Kidney (tissue), 13 donors: ENCODE measurements at regions not wholly inside any gene's neighbourhood (a gene's known extent, or its start where the extent isn't known, plus 50 kb on each side); places are given as distances from the start of the nearest gene placed in this dataset.
"Not testable (repeated sequence)": the region's sequence is repeated elsewhere in the genome, so short reads cannot be mapped to it uniquely, and the experiment has no call there.

ENCODE experiments used
- DNase-seq, 5 donors: peaks; one replicate each; pipeline ENCODE4 v3.0.0-alpha.2; 2013 to 2020
- FAIRE-seq: peaks from 2 replicates; lab custom pipeline; 2012; peaks lifted over from hg19 to GRCh38; lab: Jason Lieb, UNC
- H3K27ac ChIP-seq, 2 donors: one replicate each; pipeline ENCODE4 v1.7.0; 2013; ENCODE audit warnings: low read depth in 2 of 2, low read length in 2 of 2, inconsistent platforms in 1 of 2
- H3K27me3 ChIP-seq: one replicate; pipeline ENCODE4 v1.7.1; 2013; ENCODE audit warnings: low read length, inconsistent platforms; ENCODE audit not compliant: control insufficient read depth, insufficient read depth
- H3K36me3 ChIP-seq, 3 donors: one replicate each; pipeline versions ENCODE4 v1.7.0 to v1.7.1; 2013; ENCODE audit warnings: low read length in 3 of 3, control low read depth in 1 of 3, inconsistent platforms in 1 of 3; ENCODE audit not compliant: insufficient read depth in 3 of 3, control insufficient read depth in 2 of 3
- H3K4me1 ChIP-seq, 3 donors: one replicate each; pipeline versions ENCODE4 v1.7.0 to v1.7.1; 2013; ENCODE audit warnings: low read length in 3 of 3, inconsistent platforms in 1 of 3, low read depth in 1 of 3; ENCODE audit not compliant: control insufficient read depth in 2 of 3, insufficient read depth in 2 of 3
- H3K4me3 ChIP-seq, 3 donors: one replicate each; pipeline versions ENCODE4 v1.7.0 to v1.8.1; 2013; ENCODE audit warnings: low read length in 3 of 3, control low read depth in 1 of 3, inconsistent platforms in 1 of 3
- H3K9ac ChIP-seq, 3 donors: one replicate each; pipeline versions ENCODE4 v1.7.0 to v1.7.1; 2013; ENCODE audit warnings: low read length in 3 of 3, control low read depth in 1 of 3, inconsistent platforms in 1 of 3
- H3K9me3 ChIP-seq, 3 donors: one replicate each; pipeline versions ENCODE4 v1.7.0 to v1.7.1; 2013; ENCODE audit warnings: low read length in 3 of 3, control low read depth in 1 of 3, inconsistent platforms in 1 of 3; ENCODE audit not compliant: control insufficient read depth in 2 of 3, insufficient read depth in 1 of 3
- intact Hi-C: fragments of 100-400 bp; cut with DNase I; formaldehyde crosslinking; loops from one replicate; pipeline ENCODE4 v1.11.1; 2022
- TF ChIP-seq, protein P1 (sequence below): IDR thresholded peaks from 3 replicates; pipeline ENCODE4 v1.5.1; 2012; ENCODE audit warnings: mild to moderate bottlenecking, moderate library complexity, borderline replicate concordance; ENCODE audit not compliant: insufficient read depth; ENCODE audit errors: extremely low read depth
- donor health status: control.
- donor health status: control.
- donor health status: control.
- donor health status: control.
- donor health status: control.
- donor health status: DM: yes; HTN: yes; CAD: no.
- donor health status: Normal renal cell carcinoma (clear cell type).

DNA sequence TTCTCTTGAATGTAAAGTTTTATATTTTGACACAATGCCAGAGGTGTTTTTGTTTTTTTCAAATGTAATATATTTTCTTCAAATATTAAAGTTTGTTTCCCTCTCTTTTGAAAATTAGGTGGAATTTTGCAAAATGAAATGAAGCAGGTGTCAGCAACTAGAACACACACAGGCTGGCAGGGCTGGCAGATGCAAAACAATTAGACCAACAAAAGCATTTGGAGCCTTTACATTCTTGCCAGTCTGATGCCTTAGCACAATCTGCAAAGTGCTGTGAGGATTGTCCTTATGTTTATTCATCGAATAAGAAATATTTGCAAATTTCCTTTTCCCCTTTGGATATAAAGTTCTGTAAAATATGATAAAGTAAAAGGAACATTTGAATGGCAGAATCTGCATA, 1063.9 kb downstream of the CDH9 start:
- Histone ChIP-seq H3K27me3 (no peaks in the 10 kb centered on the region), H3K27ac (no peak overlapping the region), H3K4me1 (no peaks in the 10 kb centered on the region), H3K36me3 (no peaks in the 10 kb centered on the region), H3K9me3 (peaks cover 0 to 2% (median 0%) of the 10 kb centered on the region in 3 donors), H3K4me3 (no peak overlapping the region), H3K9ac (no peak overlapping the region)
- DNase-seq (no peak), FAIRE-seq (no peak)
- intact Hi-C loops, result no loop called here
- TF ChIP-seq, protein P1, sequence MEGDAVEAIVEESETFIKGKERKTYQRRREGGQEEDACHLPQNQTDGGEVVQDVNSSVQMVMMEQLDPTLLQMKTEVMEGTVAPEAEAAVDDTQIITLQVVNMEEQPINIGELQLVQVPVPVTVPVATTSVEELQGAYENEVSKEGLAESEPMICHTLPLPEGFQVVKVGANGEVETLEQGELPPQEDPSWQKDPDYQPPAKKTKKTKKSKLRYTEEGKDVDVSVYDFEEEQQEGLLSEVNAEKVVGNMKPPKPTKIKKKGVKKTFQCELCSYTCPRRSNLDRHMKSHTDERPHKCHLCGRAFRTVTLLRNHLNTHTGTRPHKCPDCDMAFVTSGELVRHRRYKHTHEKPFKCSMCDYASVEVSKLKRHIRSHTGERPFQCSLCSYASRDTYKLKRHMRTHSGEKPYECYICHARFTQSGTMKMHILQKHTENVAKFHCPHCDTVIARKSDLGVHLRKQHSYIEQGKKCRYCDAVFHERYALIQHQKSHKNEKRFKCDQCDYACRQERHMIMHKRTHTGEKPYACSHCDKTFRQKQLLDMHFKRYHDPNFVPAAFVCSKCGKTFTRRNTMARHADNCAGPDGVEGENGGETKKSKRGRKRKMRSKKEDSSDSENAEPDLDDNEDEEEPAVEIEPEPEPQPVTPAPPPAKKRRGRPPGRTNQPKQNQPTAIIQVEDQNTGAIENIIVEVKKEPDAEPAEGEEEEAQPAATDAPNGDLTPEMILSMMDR, result no peak

DNA sequence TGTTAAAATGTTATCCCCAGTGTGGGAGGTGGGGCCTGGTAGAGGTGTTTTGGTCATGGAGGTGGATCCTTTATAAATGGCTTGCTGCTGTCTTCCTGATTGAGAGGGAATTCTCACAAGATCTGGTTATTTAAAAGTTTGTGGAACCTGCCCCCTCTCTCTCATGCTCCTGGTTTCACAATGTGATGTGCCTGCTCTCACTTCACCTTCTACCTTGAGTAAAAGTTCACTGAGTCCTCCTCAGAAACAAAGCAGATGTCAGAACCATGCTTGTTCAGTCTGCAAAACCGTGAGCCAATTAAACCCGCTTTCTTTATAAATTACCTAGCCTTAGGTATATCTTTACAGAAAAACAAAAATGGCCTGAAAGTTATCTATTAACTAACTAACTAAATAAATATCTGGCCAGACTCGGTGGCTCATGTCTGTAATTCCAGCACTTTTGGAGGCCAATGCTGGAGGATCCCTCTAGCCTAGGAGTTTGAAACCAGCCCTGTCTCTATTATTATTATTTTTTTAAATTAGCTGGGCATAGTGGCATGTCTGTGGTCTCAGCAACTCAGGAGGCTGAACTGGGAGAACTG, 1067.4 kb downstream of the CDH9 start:
- intact Hi-C loops, result no loop called here
- TF ChIP-seq, protein P1, result no peak
- no peak for FAIRE-seq

DNA sequence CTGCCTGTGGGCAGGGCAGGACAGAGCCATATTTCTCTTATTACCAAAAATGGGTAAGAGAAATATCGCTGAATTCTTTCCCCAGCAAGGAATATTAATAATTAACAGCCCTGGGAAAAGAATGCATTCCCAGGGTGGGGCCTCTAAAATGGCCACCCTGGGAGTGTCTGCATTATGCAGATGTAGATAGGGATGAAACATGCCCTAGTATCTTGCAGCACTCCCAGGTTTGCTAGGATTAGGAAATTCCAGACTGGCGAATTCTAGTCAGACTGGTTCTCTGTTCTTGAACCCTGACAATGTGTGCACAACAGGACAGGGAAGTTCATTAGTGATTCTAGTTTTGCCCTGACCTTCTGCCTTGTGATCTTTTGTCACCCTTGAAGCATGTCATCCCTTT, 1069.3 kb downstream of the CDH9 start:
- H3K4me1 ChIP-seq, H3K27me3 ChIP-seq, H3K9me3 ChIP-seq, FAIRE-seq, H3K27ac ChIP-seq, H3K36me3 ChIP-seq, intact Hi-C loops, DNase-seq, H3K9ac ChIP-seq, H3K4me3 ChIP-seq: not testable (repeated sequence)

More for the DNA sequence above, 1067.4 kb downstream of the CDH9 start:
- no peak for DNase-seq
- Histone ChIP-seq H3K9ac (no peak overlapping the region), H3K36me3 (no peaks in the 10 kb centered on the region), H3K4me3 (no peak overlapping the region), H3K27me3 (no peaks in the 10 kb centered on the region), H3K27ac (no peak overlapping the region), H3K4me1 (no peaks in the 10 kb centered on the region), H3K9me3 (peaks cover 0 to 2% (median 0%) of the 10 kb centered on the region in 3 donors)

DNA sequence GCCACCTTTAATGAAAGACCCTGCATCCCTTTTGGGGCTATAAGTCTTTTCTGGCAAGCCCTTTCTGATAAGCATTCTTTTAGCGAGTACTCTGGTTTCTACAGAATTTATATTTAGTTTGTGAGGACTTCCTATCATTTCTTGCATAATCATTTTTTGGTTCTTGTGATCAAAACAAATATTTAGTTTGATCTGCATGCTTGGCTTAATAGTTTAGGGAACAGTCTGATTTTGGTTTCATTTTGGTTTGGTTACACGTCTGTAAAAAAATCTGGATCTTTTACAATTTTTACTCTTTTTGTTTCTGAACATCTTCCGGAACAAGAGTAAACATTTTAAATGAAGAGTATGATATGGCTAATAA, 1074.4 kb downstream of the CDH9 start:
- H3K36me3 ChIP-seq, result no peaks in the 10 kb centered on the region
- H3K27me3 ChIP-seq, result no peaks in the 10 kb centered on the region
- no peak overlapping the region for H3K9ac ChIP-seq
- intact Hi-C loops, result no loop called here
- H3K4me1 ChIP-seq, result no peaks in the 10 kb centered on the region
- H3K4me3 ChIP-seq, result no peak overlapping the region
- no peak for DNase-seq
- H3K9me3 ChIP-seq, result no peaks in the 10 kb centered on the region
- H3K27ac ChIP-seq, result no peak overlapping the region
- FAIRE-seq, result no peak
- TF ChIP-seq, protein P1, result no peak
